GM21528 (cell line): ENCODE measurements at regions not wholly inside any gene's neighbourhood (a gene's known extent, or its start where the extent isn't known, plus 50 kb on each side); places are given as distances from the start of the nearest gene placed in this dataset.
"Not testable (repeated sequence)": the region's sequence is repeated elsewhere in the genome, so short reads cannot be mapped to it uniquely, and the experiment has no call there.

ENCODE experiments used
- ATAC-seq: cut with Tn5 transposase; IDR thresholded peaks from one replicate; pipeline ENCODE4 v1.9.1; 2021; ENCODE audit warnings: mild to moderate bottlenecking, moderate library complexity; ENCODE audit not compliant: unreplicated experiment, low FRiP score

DNA sequence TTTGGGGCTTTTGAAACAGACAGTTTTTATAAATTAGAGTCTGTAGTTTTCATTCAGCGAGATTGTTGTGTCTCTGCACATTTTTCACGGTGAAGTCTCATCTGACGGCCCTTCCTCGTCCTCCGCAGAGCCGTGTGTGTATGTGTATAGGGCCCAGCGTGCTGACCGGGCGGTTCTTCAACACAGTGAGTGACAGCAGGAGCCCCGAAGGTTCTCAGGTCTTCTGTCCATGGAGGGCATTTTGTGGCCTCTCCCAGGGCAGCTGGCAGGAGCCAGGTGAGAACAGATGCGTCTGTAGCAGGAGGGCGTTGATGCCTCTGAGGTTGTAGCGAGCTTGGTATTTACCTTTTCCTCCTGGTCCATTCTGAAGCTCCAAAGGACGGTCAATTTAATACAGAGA is 116.0 kb upstream of the LPCAT1 start:
- ATAC-seq: no peak

GRCh38 chr5:1638658-1639400 is 115.1 kb upstream of the LPCAT1 start:
- ATAC-seq: no peak

DNA sequence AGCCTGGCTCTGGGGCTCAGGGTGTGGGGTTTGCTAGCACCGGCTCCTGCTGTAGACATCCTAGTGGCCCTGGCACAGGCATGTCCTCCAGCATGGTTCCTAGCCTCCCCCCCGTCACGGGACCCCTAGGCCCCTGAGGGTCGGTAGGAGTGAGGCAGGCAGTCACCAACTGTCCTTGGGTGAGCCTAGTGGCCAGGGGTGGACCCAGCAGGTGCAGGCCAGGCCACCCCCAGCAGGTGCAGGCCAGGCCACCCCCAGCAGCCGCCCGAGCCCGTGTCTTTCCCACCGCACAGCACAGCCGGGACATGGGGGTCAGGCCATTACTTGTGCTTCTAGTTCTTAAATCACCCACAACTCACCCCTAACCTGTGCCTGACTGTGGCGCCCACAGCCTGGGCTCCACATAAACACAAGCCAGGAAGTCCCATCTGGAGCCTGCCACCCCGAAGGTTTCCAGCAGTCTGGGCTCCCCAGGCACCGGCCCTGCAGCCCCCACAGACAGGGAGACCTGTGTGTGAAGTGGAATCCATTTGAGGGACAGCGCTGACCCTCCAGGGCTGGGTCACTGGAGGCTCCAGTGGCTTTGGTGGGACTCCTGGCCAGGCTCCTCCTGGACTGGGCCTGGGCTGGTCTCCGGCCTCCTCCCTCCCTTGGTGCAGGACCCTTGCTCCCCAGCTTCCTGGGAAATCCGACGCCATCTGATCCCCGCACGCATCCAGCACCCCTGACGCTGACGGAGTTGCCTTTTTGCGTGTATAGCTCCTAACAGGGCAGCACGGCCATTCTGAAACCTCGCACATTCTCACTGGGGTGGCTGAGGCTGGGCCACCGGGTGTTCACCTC is 114.1 kb upstream of the LPCAT1 start:
- ATAC-seq: no peak

DNA sequence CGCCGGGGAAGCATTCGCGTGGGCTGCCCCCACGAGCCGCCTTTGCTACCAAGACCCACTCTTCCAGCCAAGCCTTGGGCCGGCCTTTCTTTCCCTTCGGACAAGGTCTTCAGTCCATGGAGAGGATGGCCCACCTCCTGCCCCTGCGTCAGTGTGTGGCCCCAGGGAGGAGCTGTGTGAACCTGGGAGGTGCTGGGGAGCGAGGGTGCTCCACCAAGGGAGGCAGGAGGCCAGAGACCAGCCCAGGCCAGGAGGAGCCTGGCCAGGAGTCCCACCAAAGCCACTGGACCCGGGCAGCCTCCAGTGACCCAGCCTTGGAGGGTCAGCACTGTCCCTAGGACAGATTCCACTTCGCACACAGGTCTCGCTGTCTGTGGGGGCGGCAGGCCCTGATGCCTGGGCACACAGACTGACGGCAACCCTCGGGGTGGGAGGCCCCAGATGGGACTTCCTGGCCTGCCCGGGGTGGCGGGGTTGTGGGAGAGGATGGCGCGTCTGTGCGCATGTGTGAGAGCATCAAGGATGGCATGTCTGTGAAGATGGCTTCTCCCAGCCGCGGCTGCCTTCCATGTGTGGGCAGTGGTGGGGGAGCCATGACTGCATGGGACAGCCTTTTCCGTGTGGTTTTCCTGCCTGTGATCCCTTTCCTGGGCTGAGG is 113.3 kb upstream of the LPCAT1 start:
- ATAC-seq: no peak

DNA sequence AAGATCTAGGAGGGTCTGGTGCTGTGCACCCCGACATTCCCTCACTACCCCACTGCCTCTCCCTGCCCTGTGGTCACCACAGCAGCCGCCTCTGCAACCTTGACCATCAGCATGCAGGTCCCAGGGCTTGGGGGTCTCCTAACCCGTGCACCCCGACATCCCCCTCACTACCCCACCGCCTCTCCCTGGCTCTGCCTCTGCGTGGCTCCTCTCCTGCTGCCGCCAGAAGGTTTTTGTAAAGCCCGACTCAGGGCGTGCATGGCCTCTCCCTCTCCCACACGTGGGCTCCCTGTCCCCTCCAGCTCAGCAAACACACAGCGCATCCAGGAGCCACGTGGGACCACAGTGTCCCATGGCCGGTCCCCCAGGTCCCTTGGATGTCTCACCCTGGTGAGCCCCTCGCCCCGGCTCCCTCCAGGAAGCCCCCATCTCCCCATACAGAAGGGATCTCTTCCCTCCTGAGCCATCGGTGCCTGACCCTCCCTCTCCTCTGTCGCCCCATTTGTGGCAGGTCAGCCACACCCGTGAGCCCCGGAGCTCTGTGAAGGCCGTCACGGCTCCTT is 112.5 kb upstream of the LPCAT1 start:
- not testable (repeated sequence) for ATAC-seq

DNA sequence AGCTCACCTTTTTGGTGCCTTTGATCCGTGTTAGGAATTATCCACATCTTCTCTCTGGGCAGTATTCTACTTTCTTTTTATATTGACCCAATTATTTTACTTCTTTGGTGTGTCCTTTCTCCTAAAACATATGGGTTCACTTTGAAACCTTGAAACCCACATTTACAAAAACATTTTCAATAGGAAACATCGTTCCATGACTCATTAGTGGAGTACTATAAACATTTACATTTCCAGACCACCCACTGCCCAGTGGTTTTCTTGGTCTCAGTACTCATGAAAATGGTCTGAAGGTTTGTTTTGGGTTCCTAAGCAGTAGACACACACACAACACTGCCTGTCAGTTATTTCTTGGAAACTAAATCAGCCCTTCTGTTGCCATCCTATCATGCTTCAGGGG is 111.7 kb upstream of the LPCAT1 start:
- ATAC-seq: not testable (repeated sequence)

GRCh38 chr5:1634337-1634661 is 110.5 kb upstream of the LPCAT1 start:
- no peak for ATAC-seq

DNA sequence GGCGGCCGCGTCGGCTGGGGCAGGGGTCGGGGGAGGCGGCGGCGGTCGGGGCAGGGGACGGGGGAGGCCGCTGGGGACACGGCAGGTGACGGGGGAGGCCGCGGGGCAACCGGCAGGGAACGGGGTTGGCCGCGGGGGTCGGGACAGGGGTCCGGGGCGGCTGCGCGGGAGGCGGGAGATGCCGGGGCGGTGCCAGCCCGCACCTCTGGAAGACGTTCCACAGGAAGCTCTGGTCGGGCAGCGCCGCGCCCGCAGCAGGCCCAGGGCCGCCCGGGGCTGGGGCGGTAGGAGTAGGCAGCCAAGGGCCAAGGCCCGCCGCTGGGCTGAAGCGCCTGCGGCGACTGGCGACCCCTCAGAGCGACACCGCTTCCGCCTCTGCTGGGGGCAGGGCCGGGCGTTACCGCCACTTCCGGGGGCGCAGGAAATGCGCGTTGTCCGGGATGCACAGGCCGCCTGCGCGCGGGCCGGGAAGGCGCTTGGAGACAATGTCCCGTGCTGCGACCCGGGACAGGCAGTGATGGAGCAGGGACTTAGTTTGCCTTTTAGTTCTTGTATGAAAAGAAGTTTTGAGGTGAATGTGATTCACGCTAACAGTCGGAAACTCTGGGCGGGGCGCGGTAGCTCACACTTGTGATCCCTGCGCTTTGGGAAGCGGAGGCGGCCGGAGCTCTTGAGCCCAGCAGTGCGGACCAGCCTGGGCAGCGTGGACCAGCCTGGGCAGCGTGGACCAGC is 110.0 kb upstream of the LPCAT1 start:
- peak; percentile 97 for ATAC-seq

GRCh38 chr5:1631004-1631403 is 107.2 kb upstream of the LPCAT1 start:
- ATAC-seq: not testable (repeated sequence)

DNA sequence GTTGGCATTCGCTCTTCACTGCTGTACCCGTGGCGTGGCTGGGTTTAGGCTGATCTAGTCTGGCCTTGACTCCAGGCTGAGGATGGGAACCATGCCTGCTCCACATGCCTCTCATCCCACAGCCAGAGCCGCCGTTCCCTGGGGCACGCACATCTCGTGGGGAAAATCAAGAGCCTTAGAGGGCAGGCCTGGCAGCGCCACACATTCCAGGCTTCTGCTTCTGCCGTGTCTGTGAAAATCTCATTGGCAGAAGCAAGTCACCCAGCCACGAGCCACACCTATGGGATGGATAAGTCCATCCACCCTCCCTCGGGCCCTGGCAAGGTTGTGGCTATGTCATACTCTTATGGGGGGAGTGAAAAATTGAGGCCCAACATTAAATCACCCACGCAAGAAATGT is 102.6 kb upstream of the LPCAT1 start:
- ATAC-seq: not testable (repeated sequence)

DNA sequence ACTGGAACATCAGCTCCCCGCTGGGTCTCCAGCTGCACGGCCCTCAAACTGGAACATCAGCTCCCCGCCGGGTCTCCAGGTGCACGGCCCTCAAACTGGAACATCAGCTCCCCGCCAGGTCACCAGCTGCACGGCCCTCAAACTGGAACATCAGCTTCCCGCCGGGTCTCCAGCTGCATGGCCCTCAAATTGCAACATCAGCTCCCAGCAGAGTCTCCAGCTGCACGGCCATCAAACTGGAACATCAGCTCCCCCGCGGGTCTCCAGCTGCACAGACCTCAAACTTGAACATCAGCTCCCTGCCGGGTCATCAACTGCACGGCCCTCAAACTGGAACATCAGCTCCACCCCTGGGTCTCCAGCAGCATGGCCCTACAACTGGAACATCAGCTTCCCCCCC is 95.8 kb upstream of the LPCAT1 start:
- ATAC-seq: not testable (repeated sequence)

DNA sequence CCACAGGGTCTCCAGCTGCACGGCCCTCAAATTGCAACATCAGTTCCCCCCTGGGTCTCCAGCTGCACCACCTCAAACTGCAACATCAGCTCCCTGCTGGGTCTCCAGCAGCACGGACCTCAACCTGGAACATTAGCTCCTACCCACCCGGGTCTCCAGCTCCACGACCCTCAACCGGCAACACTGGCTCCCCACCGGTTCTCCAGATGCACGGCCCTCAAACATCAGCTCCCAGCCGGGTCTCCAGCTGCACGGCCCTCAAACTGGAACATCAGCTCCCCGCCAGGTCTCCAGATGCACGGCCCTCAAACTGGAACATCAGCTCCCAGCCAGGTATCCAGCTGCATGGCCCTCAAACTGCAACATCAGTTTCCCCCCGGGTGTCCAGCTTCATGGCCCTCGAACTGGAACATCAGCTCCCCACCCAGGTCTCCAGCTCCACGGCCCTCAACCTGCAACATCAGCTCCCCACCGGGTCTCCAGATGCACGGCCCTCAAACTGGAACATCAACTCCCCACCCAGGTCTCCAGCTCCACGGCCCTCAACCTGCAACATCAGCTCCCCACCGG is 94.6 kb upstream of the LPCAT1 start:
- not testable (repeated sequence) for ATAC-seq

GRCh38 chr5:1617236-1617755 is 93.5 kb upstream of the LPCAT1 start:
- not testable (repeated sequence) for ATAC-seq

DNA sequence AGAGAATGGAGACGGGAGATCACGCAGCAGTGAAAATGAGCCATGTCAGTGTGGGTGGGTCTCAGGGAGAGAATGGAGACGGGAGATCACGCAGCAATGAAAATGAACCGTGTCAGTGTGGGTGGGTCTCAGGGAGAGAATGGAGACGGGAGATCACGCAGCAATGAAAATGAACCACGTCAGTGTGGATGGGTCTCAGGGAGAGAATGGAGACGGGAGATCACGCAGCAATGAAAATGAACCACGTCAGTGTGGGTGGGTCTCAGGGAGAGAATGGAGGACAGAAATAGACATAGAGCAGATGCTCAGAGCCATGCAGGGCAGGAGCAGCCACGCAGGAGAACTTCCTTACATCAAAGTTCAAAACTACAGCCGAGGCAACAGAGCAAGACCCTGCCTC is 89.8 kb upstream of the LPCAT1 start:
- ATAC-seq: not testable (repeated sequence)

- not testable (repeated sequence) for ATAC-seq
Observed at GRCh38 chr5:1610526-1610925, 86.8 kb upstream of the LPCAT1 start.

- ATAC-seq: not testable (repeated sequence)
Observed at GRCh38 chr5:1609111-1609510, 85.4 kb upstream of the LPCAT1 start.

GRCh38 chr5:1608336-1608735 is 84.6 kb upstream of the LPCAT1 start:
- not testable (repeated sequence) for ATAC-seq

GRCh38 chr5:1606951-1607350 is 83.2 kb upstream of the LPCAT1 start:
- not testable (repeated sequence) for ATAC-seq

GRCh38 chr5:1603916-1604315 is 80.2 kb upstream of the LPCAT1 start:
- not testable (repeated sequence) for ATAC-seq

DNA sequence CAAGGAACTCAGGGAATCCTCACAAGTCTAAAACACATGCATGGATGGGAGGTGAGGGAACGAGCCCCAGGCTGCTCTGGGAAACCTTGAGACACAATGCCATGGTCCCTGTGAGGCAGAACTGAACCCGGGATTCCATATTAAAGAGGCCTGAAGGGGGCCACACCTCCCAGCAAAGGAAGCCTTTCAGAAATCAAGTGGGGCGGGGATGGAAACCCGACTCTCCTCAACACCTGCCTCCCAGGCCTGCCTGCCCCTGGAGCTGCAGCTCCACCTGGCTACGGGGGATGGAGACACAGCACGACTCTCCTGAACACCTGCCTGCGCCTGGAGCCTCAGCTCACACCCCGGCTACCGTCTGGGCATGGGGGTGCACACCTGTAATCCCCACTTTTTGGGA is 77.8 kb upstream of the LPCAT1 start:
- ATAC-seq: not testable (repeated sequence)
